Esophagus muscularis mucosa (tissue), 4 donors: ENCODE measurements at regions not wholly inside any gene's neighbourhood (a gene's known extent, or its start where the extent isn't known, plus 50 kb on each side); places are given as distances from the start of the nearest gene placed in this dataset.
A peak's percentile ranks its signal among the peaks of the same experiment; 100 is the strongest.

Experiments
- DNase-seq: peaks from one replicate; pipeline ENCODE4 v3.0.0-alpha.2; 2017; ENCODE audit errors: extremely low spot score
- H3K27ac ChIP-seq, 4 donors: fragments of 200-600 bp; sonication (generic); replicated peaks in 1 of 4; 1 replicate in 3 of 4; 2 replicates in 1 of 4; pipeline ENCODE4 v1.5.1; 2016 to 2019; ENCODE audit warnings: mild to moderate bottlenecking in 1 of 4
- H3K27me3 ChIP-seq, 4 donors: fragments of 200-600 bp; sonication (generic); one replicate each; pipeline versions ENCODE4 v1.5.1 to v1.6.0; 2016 to 2019
- H3K36me3 ChIP-seq, 4 donors: fragments of 200-600 bp; sonication (generic); one replicate each; pipeline ENCODE4 v1.5.1; 2016 to 2019
- H3K4me1 ChIP-seq, 4 donors: fragments of 200-600 bp; sonication (generic); one replicate each; pipeline ENCODE4 v1.5.1; 2016 to 2019
- H3K4me3 ChIP-seq, 4 donors: fragments of 200-600 bp; sonication (generic); 1 replicate in 2 of 4; 2 replicates in 2 of 4; pipeline ENCODE4 v1.5.1; 2016 to 2019; ENCODE audit warnings: mild to moderate bottlenecking in 4 of 4, moderate library complexity in 1 of 4
- H3K9me3 ChIP-seq, 4 donors: fragments of 200-600 bp; sonication (generic); 1 replicate in 3 of 4; 2 replicates in 1 of 4; pipeline ENCODE4 v1.5.1; 2016 to 2019
- CTCF ChIP-seq, 3 experiments: fragments of 200-600 bp in 2 of 3; fragments of 450-650 bp in 1 of 3; sonication (generic) in 2 of 3; IDR thresholded peaks; one replicate each; pipeline ENCODE4 v1.5.1; 2017 to 2019; ENCODE audit warnings: antibody characterized with exemption in 3 of 3, mild to moderate bottlenecking in 2 of 3, moderate library complexity in 1 of 3
- EP300 ChIP-seq: sonication (generic); formaldehyde crosslinking; IDR thresholded peaks from one replicate; pipeline ENCODE4 v1.6.1; 2017; ENCODE audit warnings: antibody characterized with exemption
- POLR2A ChIP-seq: fragments of 450-650 bp; IDR thresholded peaks from one replicate; pipeline ENCODE4 v1.6.1; 2017; ENCODE audit warnings: antibody characterized with exemption, moderate library complexity, mild to moderate bottlenecking, low read depth
- POLR2AphosphoS5 ChIP-seq, 2 donors: sonication (generic); formaldehyde crosslinking; IDR thresholded peaks; one replicate each; pipeline ENCODE4 v1.6.1; 2017; ENCODE audit warnings: antibody characterized with exemption in 2 of 2
- WGBS: methylation state at CpG from one replicate; pipeline ENCODE4 v1.1.5; 2018; 5-methylcytosine and 5-hydroxymethylcytosine counted together
- intact Hi-C: fragments of 100-400 bp; cut with DNase I; formaldehyde crosslinking; loops from one replicate; pipeline ENCODE4 v1.15.1; 2023

GRCh38 chr7:153829525-153829924 lies 222.7 kb upstream of the DPP6 start:
- WGBS, result 82% methylated on average over 9 of the region's 9 CpGs
- H3K4me3 ChIP-seq, result no peak overlapping the region

DNA sequence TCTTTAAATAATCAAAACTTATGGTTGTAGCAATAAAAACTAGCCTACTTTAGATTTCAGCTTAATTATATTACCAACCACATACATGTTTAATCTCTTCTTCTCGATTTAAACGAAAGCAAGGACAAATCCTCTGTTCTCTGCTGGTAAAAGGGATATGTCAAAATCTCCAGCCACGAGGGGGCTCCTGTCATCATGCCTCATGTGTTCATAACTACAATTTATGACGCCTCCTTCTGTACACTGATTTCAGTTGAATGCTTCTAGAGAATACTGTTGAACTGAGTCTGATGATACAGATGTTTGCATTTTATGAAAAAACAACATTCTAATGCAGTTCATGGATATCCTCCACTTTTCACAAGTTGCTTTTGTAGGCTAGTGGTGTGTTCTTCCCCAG lies 220.0 kb upstream of the DPP6 start:
- DNase-seq, result no peak
- 73% methylated on average over 4 of the region's 4 CpGs for WGBS
- H3K9me3 ChIP-seq, result no peaks in the 10 kb centered on the region
- no peaks in the 10 kb centered on the region for H3K36me3 ChIP-seq
- TF ChIP-seq EP300 (no peak), POLR2AphosphoS5 (IDR thresholded peaks at IDR 0.05) (no peak), CTCF (IDR thresholded peaks at IDR 0.05) (no peak), POLR2A (no peak)
- H3K27me3 ChIP-seq, result no peaks in the 10 kb centered on the region
- H3K4me3 ChIP-seq, result no peak overlapping the region
- intact Hi-C loops, result loop anchor here (10.0 kb wide), 1 partner anchor 637 kb away; no protein-coding TSS in a partner anchor
- no peak overlapping the region for H3K27ac ChIP-seq
- H3K4me1 ChIP-seq, result peaks cover 0 to 33% (median 17%) of the 10 kb centered on the region in 4 donors

More at GRCh38 chr7:153829525-153829924, 222.7 kb upstream of the DPP6 start:
- no peaks in the 10 kb centered on the region for H3K9me3 ChIP-seq
- H3K27ac ChIP-seq, result no peak overlapping the region
- H3K4me1 ChIP-seq, result peaks cover 0 to 17% (median 2%) of the 10 kb centered on the region in 4 donors
- intact Hi-C loops, result no loop called here
- no peak for DNase-seq
- no peaks in the 10 kb centered on the region for H3K36me3 ChIP-seq
- H3K27me3 ChIP-seq, result no peaks in the 10 kb centered on the region
- no peak for TF ChIP-seq CTCF (IDR thresholded peaks at IDR 0.05)
- no peak for TF ChIP-seq POLR2AphosphoS5 (IDR thresholded peaks at IDR 0.05)
- TF ChIP-seq POLR2A, result no peak
- TF ChIP-seq EP300, result no peak

GRCh38 chr7:153835103-153835502 lies 217.1 kb upstream of the DPP6 start:
- no peak for TF ChIP-seq POLR2A
- peak; percentile 44 to 53 (median 52) for TF ChIP-seq CTCF (IDR thresholded peaks at IDR 0.05)
- no peak for DNase-seq
- Histone ChIP-seq H3K9me3 (no peaks in the 10 kb centered on the region), H3K4me3 (peak overlapping the region in 2 of 4 donors; percentile 7 to 16), H3K4me1 (peaks cover 0 to 26% (median 17%) of the 10 kb centered on the region in 4 donors), H3K27me3 (no peaks in the 10 kb centered on the region), H3K27ac (peak overlapping the region; percentile 55 to 62 (median 58)), H3K36me3 (no peaks in the 10 kb centered on the region)
- WGBS, result 34% methylated on average over 4 of the region's 4 CpGs
- intact Hi-C loops, result loop anchor here (2.0 to 10.0 kb wide), 2 partner anchors 454 to 640 kb away; no protein-coding TSS in a partner anchor

DNA sequence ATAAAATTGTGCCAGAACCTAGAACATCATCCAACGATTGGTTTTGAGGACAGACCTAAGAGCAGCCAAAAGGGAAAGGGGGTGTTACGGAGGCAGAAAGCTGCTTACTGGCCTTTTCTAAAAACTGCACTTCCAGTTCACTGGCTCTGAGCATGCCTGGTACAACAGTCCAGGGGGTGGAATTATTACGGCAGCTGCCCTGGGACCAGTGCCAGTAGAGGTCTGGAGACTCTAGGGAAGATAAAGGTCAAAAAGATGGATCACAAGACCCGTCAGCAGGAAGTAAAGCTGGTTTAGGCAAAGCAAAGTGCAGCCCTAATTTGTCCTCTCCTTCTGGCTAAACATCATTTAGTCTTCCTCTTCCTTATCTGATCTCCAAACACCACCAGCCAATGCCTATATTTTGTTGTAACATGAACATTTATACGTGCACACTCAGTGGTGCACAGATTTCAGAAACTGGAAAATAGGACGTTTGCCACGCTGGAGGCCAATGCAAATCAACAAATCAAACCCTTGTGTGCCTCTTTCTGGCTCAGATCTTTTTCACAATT lies 216.4 kb upstream of the DPP6 start:
- no peaks in the 10 kb centered on the region for H3K9me3 ChIP-seq
- no peak for TF ChIP-seq EP300
- peak in 1 of 2 donors; percentile 30 for TF ChIP-seq POLR2AphosphoS5 (IDR thresholded peaks at IDR 0.05)
- H3K4me1 ChIP-seq, result peaks cover 0 to 23% (median 17%) of the 10 kb centered on the region in 4 donors
- WGBS, result 38% methylated on average over 7 of the region's 7 CpGs
- peak overlapping the region; percentile 55 to 62 (median 58) for H3K27ac ChIP-seq
- H3K4me3 ChIP-seq, result peak overlapping the region in 2 of 4 donors; percentile 7 to 16
- no peaks in the 10 kb centered on the region for H3K27me3 ChIP-seq
- H3K36me3 ChIP-seq, result no peaks in the 10 kb centered on the region
- no peak for DNase-seq
- intact Hi-C loops, result loop anchor here (2.0 to 10.0 kb wide), 2 partner anchors 455 to 641 kb away; no protein-coding TSS in a partner anchor

- no peak overlapping the region for H3K4me3 ChIP-seq
- TF ChIP-seq POLR2A (no peak), EP300 (no peak), CTCF (IDR thresholded peaks at IDR 0.05) (no peak), POLR2AphosphoS5 (IDR thresholded peaks at IDR 0.05) (no peak)
- no peaks in the 10 kb centered on the region for H3K9me3 ChIP-seq
- DNase-seq, result no peak
- no peaks in the 10 kb centered on the region for H3K36me3 ChIP-seq
- 49% methylated on average over 4 of the region's 4 CpGs for WGBS
- no peaks in the 10 kb centered on the region for H3K27me3 ChIP-seq
- intact Hi-C loops, result loop anchor here (10.0 kb wide), 1 partner anchor 644 kb away; no protein-coding TSS in a partner anchor
- H3K4me1 ChIP-seq, result peaks cover 0 to 23% (median 17%) of the 10 kb centered on the region in 4 donors
- no peak overlapping the region for H3K27ac ChIP-seq
These were observed 213.6 kb upstream of the DPP6 start for GRCh38 chr7:153838591-153838990.
